ENCODE measurements at regions not wholly inside any gene's neighbourhood (a gene's known extent, or its start where the extent isn't known, plus 50 kb on each side); places are given as distances from the start of the nearest gene placed in this dataset.

GRCh38 chr20:54377992-54378773 lies 97.2 kb upstream of the DOK5 start:
- Histone ChIP-seq H3K9ac (ENCODE audit: low read depth, low read length, poor library complexity) (no peak overlapping the region), H3K18ac (ENCODE audit: low read length) (no peak overlapping the region), H2BK120ac (ENCODE audit: low read depth, low read length) (no peak overlapping the region), H3K4me3 (ENCODE audit: low read length in 2 of 2) (no peak overlapping the region), H4K91ac (ENCODE audit: low read depth, low read length, poor library complexity) (no peak overlapping the region), H2BK12ac (ENCODE audit: low read length) (no peak overlapping the region), H3K9me3 (replicated peaks in 1 of 2; ENCODE audit: control insufficient read depth in 2 of 2, insufficient read depth in 1 of 2, low read depth in 1 of 2, low read length in 2 of 2) (peaks cover 0 to 2% of the 10 kb centered on the region in 2 donors), H2AK5ac (ENCODE audit: low read depth, low read length) (no peak overlapping the region), H3K79me1 (ENCODE audit: low read depth, low read length) (no peaks in the 10 kb centered on the region), H3K14ac (ENCODE audit: low read length) (no peak overlapping the region), H3K23ac (ENCODE audit: low read depth, low read length, poor library complexity) (no peak overlapping the region), H4K8ac (ENCODE audit: low read depth, low read length) (no peak overlapping the region), H2BK5ac (ENCODE audit: low read length) (no peak overlapping the region), H2BK15ac (ENCODE audit: low read length) (no peak overlapping the region), H3K27me3 (ENCODE audit: control insufficient read depth in 3 of 3, insufficient read depth in 3 of 3, low read depth in 1 of 3, low read length in 3 of 3) (no peaks in the 10 kb centered on the region), H3K4me2 (ENCODE audit: insufficient read depth, low read length, poor library complexity, severe bottlenecking) (no peak overlapping the region), H3K36me3 (replicated peaks in 1 of 2; ENCODE audit: control insufficient read depth in 2 of 2, insufficient read depth in 2 of 2, low read length in 2 of 2) (no peaks in the 10 kb centered on the region), H3K4me1 (ENCODE audit: control insufficient read depth in 2 of 2, insufficient read depth in 1 of 2, low read depth in 1 of 2, low read length in 2 of 2) (peaks cover 0 to 6% of the 10 kb centered on the region in 2 donors), H3K27ac (replicated peaks; ENCODE audit: low read length) (no peak overlapping the region), H2AFZ (ENCODE audit: low read length) (peak overlapping the region; percentile 5), H3K4ac (ENCODE audit: low read length) (no peak overlapping the region)
- no CpG with 5 or more reads among the region's 1 CpG for WGBS, 2 donors (ENCODE audit: extremely low coverage in 2 of 2, insufficient read length in 2 of 2, insufficient replicate concordance in 1 of 2)
- no peak for DNase-seq (ENCODE audit: low spot score)

- Histone ChIP-seq H3K79me1 (ENCODE audit: low read depth, low read length) (no peaks in the 10 kb centered on the region), H3K9ac (ENCODE audit: low read depth, low read length, poor library complexity) (no peak overlapping the region), H3K18ac (ENCODE audit: low read length) (no peak overlapping the region), H3K27me3 (ENCODE audit: control insufficient read depth in 3 of 3, insufficient read depth in 3 of 3, low read depth in 1 of 3, low read length in 3 of 3) (no peaks in the 10 kb centered on the region), H3K4me1 (ENCODE audit: control insufficient read depth in 2 of 2, insufficient read depth in 1 of 2, low read depth in 1 of 2, low read length in 2 of 2) (peaks cover 0 to 6% of the 10 kb centered on the region in 2 donors), H3K14ac (ENCODE audit: low read length) (no peak overlapping the region), H3K4me3 (ENCODE audit: low read length in 2 of 2) (no peak overlapping the region), H4K91ac (ENCODE audit: low read depth, low read length, poor library complexity) (no peak overlapping the region), H2BK120ac (ENCODE audit: low read depth, low read length) (no peak overlapping the region), H2AFZ (ENCODE audit: low read length) (no peak overlapping the region), H2BK5ac (ENCODE audit: low read length) (no peak overlapping the region), H2BK15ac (ENCODE audit: low read length) (no peak overlapping the region), H2AK5ac (ENCODE audit: low read depth, low read length) (no peak overlapping the region), H3K36me3 (replicated peaks in 1 of 2; ENCODE audit: control insufficient read depth in 2 of 2, insufficient read depth in 2 of 2, low read length in 2 of 2) (no peaks in the 10 kb centered on the region), H3K27ac (replicated peaks; ENCODE audit: low read length) (no peak overlapping the region), H4K8ac (ENCODE audit: low read depth, low read length) (no peak overlapping the region), H3K23ac (ENCODE audit: low read depth, low read length, poor library complexity) (no peak overlapping the region), H3K9me3 (replicated peaks in 1 of 2; ENCODE audit: control insufficient read depth in 2 of 2, insufficient read depth in 1 of 2, low read depth in 1 of 2, low read length in 2 of 2) (no peaks in the 10 kb centered on the region), H3K4ac (ENCODE audit: low read length) (no peak overlapping the region), H3K4me2 (ENCODE audit: insufficient read depth, low read length, poor library complexity, severe bottlenecking) (no peak overlapping the region), H2BK12ac (ENCODE audit: low read length) (no peak overlapping the region)
- no CpG with 5 or more reads among the region's 7 CpGs for WGBS, 2 donors (ENCODE audit: extremely low coverage in 2 of 2, insufficient read length in 2 of 2, insufficient replicate concordance in 1 of 2)
- DNase-seq (ENCODE audit: low spot score), result no peak
Observed at GRCh38 chr20:54379893-54380584, 95.4 kb upstream of the DOK5 start.

GRCh38 chr20:54382419-54382818 lies 93.0 kb upstream of the DOK5 start:
- H2BK12ac ChIP-seq (ENCODE audit: low read length), result no peak overlapping the region
- no peak overlapping the region for H3K4me2 ChIP-seq (ENCODE audit: insufficient read depth, low read length, poor library complexity, severe bottlenecking)
- H3K9me3 ChIP-seq (replicated peaks in 1 of 2; ENCODE audit: control insufficient read depth in 2 of 2, insufficient read depth in 1 of 2, low read depth in 1 of 2, low read length in 2 of 2), result no peaks in the 10 kb centered on the region
- H2BK15ac ChIP-seq (ENCODE audit: low read length), result no peak overlapping the region
- H3K4ac ChIP-seq (ENCODE audit: low read length), result no peak overlapping the region
- H3K27me3 ChIP-seq (ENCODE audit: control insufficient read depth in 3 of 3, insufficient read depth in 3 of 3, low read depth in 1 of 3, low read length in 3 of 3), result no peaks in the 10 kb centered on the region
- no CpG with 5 or more reads among the region's 3 CpGs for WGBS, 2 donors (ENCODE audit: extremely low coverage in 2 of 2, insufficient read length in 2 of 2, insufficient replicate concordance in 1 of 2)
- no peak overlapping the region for H3K14ac ChIP-seq (ENCODE audit: low read length)
- H2AFZ ChIP-seq (ENCODE audit: low read length), result no peak overlapping the region
- H3K23ac ChIP-seq (ENCODE audit: low read depth, low read length, poor library complexity), result no peak overlapping the region
- H4K8ac ChIP-seq (ENCODE audit: low read depth, low read length), result no peak overlapping the region
- no peaks in the 10 kb centered on the region for H3K36me3 ChIP-seq (replicated peaks in 1 of 2; ENCODE audit: control insufficient read depth in 2 of 2, insufficient read depth in 2 of 2, low read length in 2 of 2)
- no peak overlapping the region for H3K4me3 ChIP-seq (ENCODE audit: low read length in 2 of 2)
- no peaks in the 10 kb centered on the region for H3K79me1 ChIP-seq (ENCODE audit: low read depth, low read length)
- H2BK120ac ChIP-seq (ENCODE audit: low read depth, low read length), result no peak overlapping the region
- no peak overlapping the region for H3K9ac ChIP-seq (ENCODE audit: low read depth, low read length, poor library complexity)
- no peak for DNase-seq (ENCODE audit: low spot score)
- H3K27ac ChIP-seq (replicated peaks; ENCODE audit: low read length), result no peak overlapping the region
- H3K18ac ChIP-seq (ENCODE audit: low read length), result no peak overlapping the region
- H3K4me1 ChIP-seq (ENCODE audit: control insufficient read depth in 2 of 2, insufficient read depth in 1 of 2, low read depth in 1 of 2, low read length in 2 of 2), result peaks cover 8 to 10% of the 10 kb centered on the region in 2 donors
- H2AK5ac ChIP-seq (ENCODE audit: low read depth, low read length), result no peak overlapping the region
- H4K91ac ChIP-seq (ENCODE audit: low read depth, low read length, poor library complexity), result no peak overlapping the region
- H2BK5ac ChIP-seq (ENCODE audit: low read length), result no peak overlapping the region

- Histone ChIP-seq H3K4ac (ENCODE audit: low read length) (no peak overlapping the region), H2BK12ac (ENCODE audit: low read length) (no peak overlapping the region), H3K14ac (ENCODE audit: low read length) (no peak overlapping the region), H2AK5ac (ENCODE audit: low read depth, low read length) (no peak overlapping the region), H2BK15ac (ENCODE audit: low read length) (no peak overlapping the region), H2BK5ac (ENCODE audit: low read length) (no peak overlapping the region), H3K23ac (ENCODE audit: low read depth, low read length, poor library complexity) (no peak overlapping the region), H3K18ac (ENCODE audit: low read length) (no peak overlapping the region), H3K9me3 (replicated peaks in 1 of 2; ENCODE audit: control insufficient read depth in 2 of 2, insufficient read depth in 1 of 2, low read depth in 1 of 2, low read length in 2 of 2) (no peaks in the 10 kb centered on the region), H3K27me3 (ENCODE audit: control insufficient read depth in 3 of 3, insufficient read depth in 3 of 3, low read depth in 1 of 3, low read length in 3 of 3) (no peaks in the 10 kb centered on the region), H3K4me2 (ENCODE audit: insufficient read depth, low read length, poor library complexity, severe bottlenecking) (no peak overlapping the region), H4K8ac (ENCODE audit: low read depth, low read length) (no peak overlapping the region), H3K4me1 (ENCODE audit: control insufficient read depth in 2 of 2, insufficient read depth in 1 of 2, low read depth in 1 of 2, low read length in 2 of 2) (peaks cover 6 to 10% of the 10 kb centered on the region in 2 donors), H2BK120ac (ENCODE audit: low read depth, low read length) (no peak overlapping the region), H2AFZ (ENCODE audit: low read length) (no peak overlapping the region), H3K36me3 (replicated peaks in 1 of 2; ENCODE audit: control insufficient read depth in 2 of 2, insufficient read depth in 2 of 2, low read length in 2 of 2) (no peaks in the 10 kb centered on the region), H4K91ac (ENCODE audit: low read depth, low read length, poor library complexity) (no peak overlapping the region), H3K4me3 (ENCODE audit: low read length in 2 of 2) (no peak overlapping the region), H3K9ac (ENCODE audit: low read depth, low read length, poor library complexity) (no peak overlapping the region), H3K27ac (replicated peaks; ENCODE audit: low read length) (no peak overlapping the region), H3K79me1 (ENCODE audit: low read depth, low read length) (no peaks in the 10 kb centered on the region)
- no CpG with 5 or more reads among the region's 8 CpGs for WGBS, 2 donors (ENCODE audit: extremely low coverage in 2 of 2, insufficient read length in 2 of 2, insufficient replicate concordance in 1 of 2)
- DNase-seq (ENCODE audit: low spot score), result no peak
Observed at GRCh38 chr20:54385746-54386145, 89.6 kb upstream of the DOK5 start.

Measured in neuronal stem cell (in vitro differentiated cells).